ENCODE measurements at regions not wholly inside any gene's neighbourhood (a gene's known extent, or its start where the extent isn't known, plus 50 kb on each side); places are given as distances from the start of the nearest gene placed in this dataset.

- no peaks in the 10 kb centered on the region for H3K79me2 ChIP-seq (ENCODE audit: low read length)
- no peaks in the 10 kb centered on the region for H3K9me3 ChIP-seq (ENCODE audit: low read length)
- no peak overlapping the region for H2AFZ ChIP-seq (ENCODE audit: low read length)
- no peak overlapping the region for H3K27ac ChIP-seq (ENCODE audit: low read length)
- H3K4me2 ChIP-seq (ENCODE audit: low read depth, low read length, poor library complexity, severe bottlenecking): no peak overlapping the region
- DNase-seq: no peak
- peaks cover 17% of the 10 kb centered on the region for H3K4me1 ChIP-seq (ENCODE audit: low read length)
- H3K4me3 ChIP-seq (ENCODE audit: low read length): no peak overlapping the region
- H3K36me3 ChIP-seq (ENCODE audit: insufficient read depth, low read length): no peaks in the 10 kb centered on the region
- H3K9me2 ChIP-seq (replicated peaks; ENCODE audit: insufficient read depth, low read length): no peaks in the 10 kb centered on the region
- no peak overlapping the region for H3K9ac ChIP-seq (ENCODE audit: low read length)
- no peaks in the 10 kb centered on the region for H4K20me1 ChIP-seq (ENCODE audit: insufficient read depth, low read depth, low read length)
- no peaks in the 10 kb centered on the region for H3K27me3 ChIP-seq (ENCODE audit: low read length)
These were observed 190.9 kb upstream of the BANK1 start for GRCh38 chr4:101599620-101600019.

- H3K9me3 ChIP-seq (ENCODE audit: low read length): no peaks in the 10 kb centered on the region
- no peak overlapping the region for H3K9ac ChIP-seq (ENCODE audit: low read length)
- no peaks in the 10 kb centered on the region for H4K20me1 ChIP-seq (ENCODE audit: insufficient read depth, low read depth, low read length)
- no peak overlapping the region for H3K4me3 ChIP-seq (ENCODE audit: low read length)
- peaks cover 17% of the 10 kb centered on the region for H3K4me1 ChIP-seq (ENCODE audit: low read length)
- H3K4me2 ChIP-seq (ENCODE audit: low read depth, low read length, poor library complexity, severe bottlenecking): peak overlapping the region; percentile 22
- no peaks in the 10 kb centered on the region for H3K9me2 ChIP-seq (replicated peaks; ENCODE audit: insufficient read depth, low read length)
- H3K79me2 ChIP-seq (ENCODE audit: low read length): no peaks in the 10 kb centered on the region
- H3K36me3 ChIP-seq (ENCODE audit: insufficient read depth, low read length): no peaks in the 10 kb centered on the region
- no peak overlapping the region for H3K27ac ChIP-seq (ENCODE audit: low read length)
- H2AFZ ChIP-seq (ENCODE audit: low read length): peak overlapping the region; percentile 16; the same call in 1 of the 2 replicates
- peak; percentile 62 for DNase-seq
- no peaks in the 10 kb centered on the region for H3K27me3 ChIP-seq (ENCODE audit: low read length)
These were observed 193.6 kb upstream of the BANK1 start for GRCh38 chr4:101596781-101597552.

GRCh38 chr4:101594588-101594987 lies 195.9 kb upstream of the BANK1 start:
- H3K9ac ChIP-seq (ENCODE audit: low read length): no peak overlapping the region
- no peaks in the 10 kb centered on the region for H4K20me1 ChIP-seq (ENCODE audit: insufficient read depth, low read depth, low read length)
- no peak overlapping the region for H2AFZ ChIP-seq (ENCODE audit: low read length)
- H3K4me3 ChIP-seq (ENCODE audit: low read length): no peak overlapping the region
- H3K4me1 ChIP-seq (ENCODE audit: low read length): peaks cover 14% of the 10 kb centered on the region
- H3K4me2 ChIP-seq (ENCODE audit: low read depth, low read length, poor library complexity, severe bottlenecking): no peak overlapping the region
- no peaks in the 10 kb centered on the region for H3K27me3 ChIP-seq (ENCODE audit: low read length)
- H3K36me3 ChIP-seq (ENCODE audit: insufficient read depth, low read length): no peaks in the 10 kb centered on the region
- no peaks in the 10 kb centered on the region for H3K9me3 ChIP-seq (ENCODE audit: low read length)
- H3K27ac ChIP-seq (ENCODE audit: low read length): no peak overlapping the region
- H3K79me2 ChIP-seq (ENCODE audit: low read length): no peaks in the 10 kb centered on the region
- no peak for DNase-seq
- no peaks in the 10 kb centered on the region for H3K9me2 ChIP-seq (replicated peaks; ENCODE audit: insufficient read depth, low read length)

GRCh38 chr4:101593666-101594065 lies 196.9 kb upstream of the BANK1 start:
- Histone ChIP-seq H3K4me2 (ENCODE audit: low read depth, low read length, poor library complexity, severe bottlenecking) (no peak overlapping the region), H2AFZ (ENCODE audit: low read length) (no peak overlapping the region), H3K9me3 (ENCODE audit: low read length) (no peaks in the 10 kb centered on the region), H3K4me1 (ENCODE audit: low read length) (peaks cover 13% of the 10 kb centered on the region), H3K27ac (ENCODE audit: low read length) (no peak overlapping the region), H3K27me3 (ENCODE audit: low read length) (no peaks in the 10 kb centered on the region), H3K36me3 (ENCODE audit: insufficient read depth, low read length) (no peaks in the 10 kb centered on the region), H3K9me2 (replicated peaks; ENCODE audit: insufficient read depth, low read length) (no peaks in the 10 kb centered on the region), H4K20me1 (ENCODE audit: insufficient read depth, low read depth, low read length) (no peaks in the 10 kb centered on the region), H3K9ac (ENCODE audit: low read length) (no peak overlapping the region), H3K79me2 (ENCODE audit: low read length) (no peaks in the 10 kb centered on the region), H3K4me3 (ENCODE audit: low read length) (no peak overlapping the region)
- no peak for DNase-seq

GRCh38 chr4:101584306-101584705 lies 206.2 kb upstream of the BANK1 start:
- no peaks in the 10 kb centered on the region for H3K27me3 ChIP-seq (ENCODE audit: low read length)
- no peaks in the 10 kb centered on the region for H3K36me3 ChIP-seq (ENCODE audit: insufficient read depth, low read length)
- no peaks in the 10 kb centered on the region for H4K20me1 ChIP-seq (ENCODE audit: insufficient read depth, low read depth, low read length)
- H3K79me2 ChIP-seq (ENCODE audit: low read length): no peaks in the 10 kb centered on the region
- no peak overlapping the region for H3K4me3 ChIP-seq (ENCODE audit: low read length)
- no peak overlapping the region for H3K9ac ChIP-seq (ENCODE audit: low read length)
- DNase-seq: no peak
- no peak overlapping the region for H3K4me2 ChIP-seq (ENCODE audit: low read depth, low read length, poor library complexity, severe bottlenecking)
- H3K27ac ChIP-seq (ENCODE audit: low read length): no peak overlapping the region
- H3K9me2 ChIP-seq (replicated peaks; ENCODE audit: insufficient read depth, low read length): no peaks in the 10 kb centered on the region
- peaks cover 10% of the 10 kb centered on the region for H3K9me3 ChIP-seq (ENCODE audit: low read length)
- no peak overlapping the region for H2AFZ ChIP-seq (ENCODE audit: low read length)
- H3K4me1 ChIP-seq (ENCODE audit: low read length): no peaks in the 10 kb centered on the region

GRCh38 chr4:101563126-101563525 lies 215.8 kb upstream of the PPP3CA start:
- Histone ChIP-seq H3K4me1 (ENCODE audit: low read length) (no peaks in the 10 kb centered on the region), H4K20me1 (ENCODE audit: insufficient read depth, low read depth, low read length) (no peaks in the 10 kb centered on the region), H3K27ac (ENCODE audit: low read length) (no peak overlapping the region), H3K36me3 (ENCODE audit: insufficient read depth, low read length) (no peaks in the 10 kb centered on the region), H3K9me3 (ENCODE audit: low read length) (no peaks in the 10 kb centered on the region), H3K9ac (ENCODE audit: low read length) (no peak overlapping the region), H3K4me3 (ENCODE audit: low read length) (no peak overlapping the region), H3K27me3 (ENCODE audit: low read length) (no peaks in the 10 kb centered on the region), H3K4me2 (ENCODE audit: low read depth, low read length, poor library complexity, severe bottlenecking) (no peak overlapping the region), H3K9me2 (replicated peaks; ENCODE audit: insufficient read depth, low read length) (no peaks in the 10 kb centered on the region), H2AFZ (ENCODE audit: low read length) (no peak overlapping the region), H3K79me2 (ENCODE audit: low read length) (no peaks in the 10 kb centered on the region)
- no peak for DNase-seq

- Histone ChIP-seq H3K79me2 (ENCODE audit: low read length) (no peaks in the 10 kb centered on the region), H3K27ac (ENCODE audit: low read length) (no peak overlapping the region)
- DNase-seq: no peak
These were observed 209.5 kb upstream of the PPP3CA start for GRCh38 chr4:101556842-101557241.

GRCh38 chr4:101555341-101555880 lies 208.1 kb upstream of the PPP3CA start:
- Histone ChIP-seq H4K20me1 (ENCODE audit: insufficient read depth, low read depth, low read length) (no peaks in the 10 kb centered on the region), H3K9ac (ENCODE audit: low read length) (no peak overlapping the region), H3K4me1 (ENCODE audit: low read length) (no peaks in the 10 kb centered on the region), H3K4me2 (ENCODE audit: low read depth, low read length, poor library complexity, severe bottlenecking) (no peak overlapping the region), H3K36me3 (ENCODE audit: insufficient read depth, low read length) (no peaks in the 10 kb centered on the region), H3K27ac (ENCODE audit: low read length) (no peak overlapping the region), H3K9me2 (replicated peaks; ENCODE audit: insufficient read depth, low read length) (no peaks in the 10 kb centered on the region), H3K4me3 (ENCODE audit: low read length) (no peak overlapping the region), H3K9me3 (ENCODE audit: low read length) (no peaks in the 10 kb centered on the region), H3K79me2 (ENCODE audit: low read length) (no peaks in the 10 kb centered on the region), H2AFZ (ENCODE audit: low read length) (no peak overlapping the region), H3K27me3 (ENCODE audit: low read length) (no peaks in the 10 kb centered on the region)
- DNase-seq: no peak

More at GRCh38 chr4:101556842-101557241, 209.5 kb upstream of the PPP3CA start:
- Histone ChIP-seq H3K9me2 (replicated peaks; ENCODE audit: insufficient read depth, low read length) (no peaks in the 10 kb centered on the region), H2AFZ (ENCODE audit: low read length) (no peak overlapping the region), H3K4me2 (ENCODE audit: low read depth, low read length, poor library complexity, severe bottlenecking) (no peak overlapping the region), H4K20me1 (ENCODE audit: insufficient read depth, low read depth, low read length) (no peaks in the 10 kb centered on the region), H3K27me3 (ENCODE audit: low read length) (no peaks in the 10 kb centered on the region), H3K36me3 (ENCODE audit: insufficient read depth, low read length) (no peaks in the 10 kb centered on the region), H3K9ac (ENCODE audit: low read length) (no peak overlapping the region), H3K4me3 (ENCODE audit: low read length) (no peak overlapping the region), H3K9me3 (ENCODE audit: low read length) (no peaks in the 10 kb centered on the region), H3K4me1 (ENCODE audit: low read length) (no peaks in the 10 kb centered on the region)
